ENCODE measurements at regions not wholly inside any gene's neighbourhood (a gene's known extent, or its start where the extent isn't known, plus 50 kb on each side); places are given as distances from the start of the nearest gene placed in this dataset.

- TF ChIP-seq CTCF (IDR thresholded peaks at IDR 0.05) (no peak), HOXB13 (CRISPR knock-in tag; IDR thresholded peaks at IDR 0.05; ENCODE audit: low read depth) (no peak), EHMT2 (IDR thresholded peaks at IDR 0.05; ENCODE audit: low read depth) (no peak), CHD2 (IDR thresholded peaks at IDR 0.05; ENCODE audit: low read length, partially characterized antibody) (no peak), PBX3 (IDR thresholded peaks at IDR 0.05) (no peak), POLR2A (IDR thresholded peaks at IDR 0.05; ENCODE audit: low read length) (no peak), KDM1A (IDR thresholded peaks at IDR 0.05; ENCODE audit: low read depth) (no peak), JUN (IDR thresholded peaks at IDR 0.05) (no peak), HDAC2 (IDR thresholded peaks at IDR 0.05) (no peak)
Measured at GRCh38 chr2:7967707-7968405, 714.0 kb upstream of the ID2 start.
